ENCODE measurements at regions not wholly inside any gene's neighbourhood (a gene's known extent, or its start where the extent isn't known, plus 50 kb on each side); places are given as distances from the start of the nearest gene placed in this dataset.

DNA sequence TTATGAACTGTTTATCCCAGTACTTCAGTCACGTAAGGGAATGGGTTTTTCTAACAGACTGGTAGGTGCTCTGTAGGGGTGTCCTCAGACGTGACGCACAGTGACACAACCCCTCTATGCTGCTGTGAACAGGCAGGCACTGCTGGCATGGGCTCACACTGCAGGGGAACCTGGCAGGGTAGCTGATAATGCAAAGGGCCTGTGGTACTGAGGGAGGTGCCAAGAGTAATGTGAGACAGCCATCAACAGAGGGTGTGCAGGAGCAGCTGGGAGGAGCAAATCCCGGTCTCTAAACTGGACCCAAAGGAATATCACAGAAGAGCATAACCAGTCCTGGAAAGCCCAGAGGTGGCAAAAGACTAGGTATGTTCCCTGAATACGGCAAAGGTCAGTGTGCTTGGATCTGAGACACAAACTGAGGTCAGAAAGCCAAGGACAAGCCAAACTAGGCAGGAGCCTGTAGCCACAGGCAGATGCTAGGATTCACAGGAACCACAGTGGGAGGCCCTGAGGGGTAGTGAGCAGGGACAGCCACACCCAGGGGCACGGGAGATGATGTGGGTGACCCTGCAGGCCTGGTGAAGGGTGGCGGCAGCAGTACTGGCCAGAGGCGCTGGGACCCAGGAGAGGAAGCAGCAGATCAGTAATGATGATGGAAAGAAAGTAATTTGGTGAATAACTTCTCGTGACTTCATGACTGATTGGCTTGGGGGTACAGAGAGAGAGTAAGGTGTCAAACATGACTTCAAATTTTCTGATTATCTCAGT lies 248.1 kb upstream of the CHRNA7 start:
- DNase-seq (ENCODE audit: low read depth, low spot score) = no peak
- no peak overlapping the region for H3K27ac Mint-ChIP-seq (ENCODE audit: unreplicated experiment)
- no peaks in the 10 kb centered on the region for H3K27me3 Mint-ChIP-seq (ENCODE audit: low read depth)
- no peaks in the 10 kb centered on the region for H3K36me3 Mint-ChIP-seq (ENCODE audit: low read depth)
- TF ChIP-seq, protein P1, sequence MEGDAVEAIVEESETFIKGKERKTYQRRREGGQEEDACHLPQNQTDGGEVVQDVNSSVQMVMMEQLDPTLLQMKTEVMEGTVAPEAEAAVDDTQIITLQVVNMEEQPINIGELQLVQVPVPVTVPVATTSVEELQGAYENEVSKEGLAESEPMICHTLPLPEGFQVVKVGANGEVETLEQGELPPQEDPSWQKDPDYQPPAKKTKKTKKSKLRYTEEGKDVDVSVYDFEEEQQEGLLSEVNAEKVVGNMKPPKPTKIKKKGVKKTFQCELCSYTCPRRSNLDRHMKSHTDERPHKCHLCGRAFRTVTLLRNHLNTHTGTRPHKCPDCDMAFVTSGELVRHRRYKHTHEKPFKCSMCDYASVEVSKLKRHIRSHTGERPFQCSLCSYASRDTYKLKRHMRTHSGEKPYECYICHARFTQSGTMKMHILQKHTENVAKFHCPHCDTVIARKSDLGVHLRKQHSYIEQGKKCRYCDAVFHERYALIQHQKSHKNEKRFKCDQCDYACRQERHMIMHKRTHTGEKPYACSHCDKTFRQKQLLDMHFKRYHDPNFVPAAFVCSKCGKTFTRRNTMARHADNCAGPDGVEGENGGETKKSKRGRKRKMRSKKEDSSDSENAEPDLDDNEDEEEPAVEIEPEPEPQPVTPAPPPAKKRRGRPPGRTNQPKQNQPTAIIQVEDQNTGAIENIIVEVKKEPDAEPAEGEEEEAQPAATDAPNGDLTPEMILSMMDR (conservative IDR thresholded peaks at IDR 0.05) = no peak
- no peak overlapping the region for H3K4me3 Mint-ChIP-seq
- H3K9me3 Mint-ChIP-seq = no peaks in the 10 kb centered on the region
- peaks cover 5% of the 10 kb centered on the region for H3K4me1 Mint-ChIP-seq

DNA sequence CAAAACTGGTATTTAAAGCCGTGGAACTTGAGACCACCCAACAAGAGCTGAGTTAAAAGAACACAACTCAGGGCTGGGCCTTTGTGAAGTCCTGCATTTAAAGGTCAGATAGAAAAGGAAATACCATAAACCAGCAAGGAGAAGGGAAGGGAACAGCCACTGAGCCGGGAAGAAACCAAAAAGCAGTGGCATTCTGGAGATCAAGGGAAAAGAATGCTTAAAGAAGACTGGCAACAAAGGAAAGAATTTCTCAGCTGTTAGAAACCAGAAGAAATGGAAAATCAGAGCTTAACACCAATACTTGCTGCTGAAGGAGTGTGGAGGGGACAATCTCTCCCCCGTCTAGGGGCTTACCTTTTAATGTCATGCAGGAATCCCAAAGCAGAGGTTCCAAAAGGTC lies 247.4 kb upstream of the CHRNA7 start:
- DNase-seq (ENCODE audit: low read depth, low spot score) = no peak
- Mint-ChIP-seq H3K4me1 (peaks cover 5% of the 10 kb centered on the region), H3K9me3 (no peaks in the 10 kb centered on the region), H3K27me3 (ENCODE audit: low read depth) (no peaks in the 10 kb centered on the region), H3K27ac (ENCODE audit: unreplicated experiment) (no peak overlapping the region), H3K36me3 (ENCODE audit: low read depth) (no peaks in the 10 kb centered on the region), H3K4me3 (no peak overlapping the region)
- TF ChIP-seq, protein P1 (conservative IDR thresholded peaks at IDR 0.05) = no peak

DNA sequence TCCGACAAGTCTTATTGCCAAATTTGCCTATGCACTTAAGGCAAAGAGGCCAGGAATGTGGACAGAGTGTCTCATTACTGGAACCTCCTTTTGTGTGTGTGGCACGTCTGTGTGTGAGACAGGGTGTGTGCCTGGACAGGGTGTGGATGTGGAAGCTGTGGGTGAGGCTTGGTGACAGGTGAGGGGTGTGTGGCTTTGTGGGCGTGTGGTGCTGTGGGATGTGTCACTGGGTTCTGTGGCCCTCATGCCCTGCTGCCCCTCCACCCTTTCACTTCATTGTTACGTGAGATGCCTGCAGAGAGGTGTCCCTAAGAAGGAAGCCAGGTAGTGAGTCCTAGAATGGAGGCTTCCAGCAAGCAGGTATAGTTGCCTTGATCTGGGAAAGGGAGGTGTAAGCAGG lies 244.0 kb upstream of the CHRNA7 start:
- Mint-ChIP-seq H3K4me3 (no peak overlapping the region), H3K36me3 (ENCODE audit: low read depth) (no peaks in the 10 kb centered on the region), H3K27ac (ENCODE audit: unreplicated experiment) (no peak overlapping the region), H3K9me3 (no peaks in the 10 kb centered on the region), H3K27me3 (ENCODE audit: low read depth) (no peaks in the 10 kb centered on the region), H3K4me1 (peaks cover 3% of the 10 kb centered on the region)
- TF ChIP-seq, protein P1 (conservative IDR thresholded peaks at IDR 0.05) = no peak
- DNase-seq (ENCODE audit: low read depth, low spot score) = no peak

DNA sequence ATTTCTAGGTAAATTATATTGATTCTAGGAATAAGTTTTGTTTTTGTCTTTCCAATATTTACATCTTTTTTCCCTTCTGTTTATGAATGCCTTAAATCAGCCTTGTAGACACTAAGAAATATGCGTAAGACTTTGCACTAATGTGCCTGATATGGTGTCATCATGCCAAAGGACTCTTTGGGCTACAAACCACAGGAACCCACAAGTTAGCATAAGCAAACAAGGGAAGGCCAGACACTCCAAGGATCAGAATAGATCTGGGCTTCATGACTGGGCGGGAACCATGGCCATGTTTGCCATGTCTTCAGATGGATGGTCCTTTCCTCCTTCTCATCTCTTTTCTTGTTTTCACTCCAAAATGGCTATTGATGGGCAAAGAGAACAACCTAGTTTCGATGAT lies 242.2 kb upstream of the CHRNA7 start:
- Mint-ChIP-seq H3K27ac (ENCODE audit: unreplicated experiment) (no peak overlapping the region), H3K9me3 (no peaks in the 10 kb centered on the region), H3K27me3 (ENCODE audit: low read depth) (no peaks in the 10 kb centered on the region), H3K4me3 (no peak overlapping the region), H3K36me3 (ENCODE audit: low read depth) (no peaks in the 10 kb centered on the region), H3K4me1 (peaks cover 7% of the 10 kb centered on the region)
- TF ChIP-seq, protein P1 (conservative IDR thresholded peaks at IDR 0.05) = no peak
- no peak for DNase-seq (ENCODE audit: low read depth, low spot score)

DNA sequence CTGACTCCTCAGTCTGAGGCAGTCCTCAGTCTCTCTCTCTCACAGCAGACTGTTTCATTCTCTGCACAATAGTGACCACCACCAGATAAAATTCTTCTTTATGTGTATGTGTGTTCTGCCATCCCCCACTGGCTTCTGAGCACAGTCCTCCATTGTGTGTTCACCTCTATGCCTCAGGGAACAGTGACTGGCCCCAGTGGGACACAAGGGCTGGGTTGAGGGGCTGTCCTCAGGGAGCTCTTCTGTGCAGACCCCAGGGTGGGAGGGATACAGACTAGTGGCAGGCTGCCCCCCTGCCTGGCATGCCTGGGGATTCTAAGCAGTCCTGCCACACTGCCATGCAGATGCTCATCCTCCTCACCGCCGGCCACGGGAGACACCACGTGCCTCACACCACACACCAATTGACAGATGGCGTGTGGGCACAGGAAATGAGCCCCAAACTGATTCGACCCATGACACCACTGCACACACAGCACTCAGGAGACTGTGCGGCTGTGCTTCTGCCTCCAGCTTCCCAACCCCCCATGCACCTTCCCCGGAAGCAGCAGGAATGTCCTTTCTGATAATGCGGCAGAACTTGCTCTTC lies 237.6 kb upstream of the CHRNA7 start:
- no peak overlapping the region for H3K4me3 Mint-ChIP-seq
- no peak for DNase-seq (ENCODE audit: low read depth, low spot score)
- no peaks in the 10 kb centered on the region for H3K36me3 Mint-ChIP-seq (ENCODE audit: low read depth)
- H3K9me3 Mint-ChIP-seq = peaks cover 3% of the 10 kb centered on the region
- H3K4me1 Mint-ChIP-seq = peaks cover 11% of the 10 kb centered on the region
- TF ChIP-seq, protein P1 (conservative IDR thresholded peaks at IDR 0.05) = no peak
- H3K27me3 Mint-ChIP-seq (ENCODE audit: low read depth) = no peaks in the 10 kb centered on the region
- no peak overlapping the region for H3K27ac Mint-ChIP-seq (ENCODE audit: unreplicated experiment)

Data from neural crest cell (in vitro differentiated cells).